Stimulated activated CD4-positive, alpha-beta T cell treated with anti-CD3 and anti-CD28 coated beads, TNF-alpha, amount 100 ng/mL, for 48 hours (primary cell): ENCODE measurements at regions not wholly inside any gene's neighbourhood (a gene's known extent, or its start where the extent isn't known, plus 50 kb on each side); places are given as distances from the start of the nearest gene placed in this dataset.

Experiments
- DNase-seq, 3 donors: peaks; one replicate each; pipeline ENCODE4 v3.0.0-alpha.2; 2020; ENCODE audit warnings: low read depth in 3 of 3

DNA sequence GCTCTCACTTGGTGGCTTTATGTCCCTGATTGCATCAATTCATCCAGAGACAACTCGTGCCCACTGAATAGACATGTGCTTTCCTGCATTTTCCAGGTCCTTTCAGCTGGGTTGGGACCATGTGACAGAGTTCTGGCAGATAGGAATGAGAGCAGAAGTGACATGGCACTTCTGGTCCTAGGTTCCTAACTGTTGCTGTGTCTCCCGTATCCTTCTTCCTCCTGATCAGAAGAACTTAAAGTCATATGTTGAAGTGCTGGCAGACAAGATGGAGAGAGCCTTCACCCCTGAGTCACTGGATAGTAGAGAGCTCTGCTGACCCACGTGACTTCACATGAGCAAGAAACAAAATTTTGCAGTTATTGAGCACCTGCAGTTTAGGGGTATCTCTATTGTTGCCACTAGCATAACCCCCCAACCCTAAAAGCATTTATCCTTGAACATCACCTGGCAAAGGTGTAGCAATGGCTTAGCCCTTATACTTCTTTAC, 80.0 kb downstream of the NREP start:
- DNase-seq, result no peak

DNA sequence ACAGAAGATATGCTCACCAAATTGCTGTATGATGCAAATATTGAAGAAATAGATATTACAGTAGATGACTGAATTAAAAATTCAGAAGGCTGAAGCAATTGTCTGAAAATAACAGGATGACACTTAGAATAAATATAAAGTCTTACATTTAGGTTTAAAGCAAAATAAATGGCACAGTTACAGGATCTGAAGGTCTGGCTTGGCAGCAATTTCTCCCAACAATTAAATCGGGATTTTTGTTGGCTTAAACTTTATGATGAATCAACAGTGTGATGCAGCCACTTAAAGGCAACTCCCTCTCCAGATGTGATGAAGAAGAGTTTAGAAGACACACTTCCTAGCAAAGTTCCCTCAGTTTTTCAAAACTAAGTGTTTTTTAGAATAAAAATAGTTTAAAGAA, 80.5 kb downstream of the NREP start:
- no peak for DNase-seq

DNA sequence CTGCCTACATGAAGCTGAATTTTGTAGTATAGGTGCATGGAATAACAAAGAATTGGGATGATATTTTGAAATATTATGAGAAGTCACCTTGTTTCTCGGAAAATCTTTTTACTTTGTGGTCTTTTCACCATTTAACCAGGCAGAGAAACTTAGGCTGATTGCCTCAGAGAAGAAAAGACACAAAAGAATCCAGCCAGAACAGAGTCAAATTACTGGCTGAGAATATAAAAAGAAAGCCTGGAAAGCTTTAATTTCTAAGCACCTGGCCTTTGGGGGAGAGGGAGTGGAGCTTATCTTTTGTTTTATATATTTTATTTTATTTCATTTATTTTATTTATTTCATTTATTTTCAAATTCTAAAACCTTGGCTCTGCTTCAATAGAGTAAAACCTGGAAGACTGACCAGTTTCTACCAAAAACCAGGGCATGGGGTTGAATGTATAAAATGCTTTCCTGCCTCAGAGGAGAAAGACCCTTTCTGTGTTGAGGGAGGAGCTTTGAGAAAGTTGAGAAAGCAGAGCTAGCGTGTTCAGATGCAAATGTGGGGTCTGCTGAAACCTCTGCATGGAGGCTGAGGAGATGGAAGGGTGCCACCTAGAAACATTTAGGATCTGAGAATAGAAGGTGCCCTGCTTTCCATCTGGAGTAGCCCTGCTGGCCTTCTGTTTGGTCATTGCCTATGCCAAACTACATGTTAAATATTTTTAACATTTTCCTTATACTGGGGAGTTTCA, 81.6 kb downstream of the NREP start:
- no peak for DNase-seq

DNA sequence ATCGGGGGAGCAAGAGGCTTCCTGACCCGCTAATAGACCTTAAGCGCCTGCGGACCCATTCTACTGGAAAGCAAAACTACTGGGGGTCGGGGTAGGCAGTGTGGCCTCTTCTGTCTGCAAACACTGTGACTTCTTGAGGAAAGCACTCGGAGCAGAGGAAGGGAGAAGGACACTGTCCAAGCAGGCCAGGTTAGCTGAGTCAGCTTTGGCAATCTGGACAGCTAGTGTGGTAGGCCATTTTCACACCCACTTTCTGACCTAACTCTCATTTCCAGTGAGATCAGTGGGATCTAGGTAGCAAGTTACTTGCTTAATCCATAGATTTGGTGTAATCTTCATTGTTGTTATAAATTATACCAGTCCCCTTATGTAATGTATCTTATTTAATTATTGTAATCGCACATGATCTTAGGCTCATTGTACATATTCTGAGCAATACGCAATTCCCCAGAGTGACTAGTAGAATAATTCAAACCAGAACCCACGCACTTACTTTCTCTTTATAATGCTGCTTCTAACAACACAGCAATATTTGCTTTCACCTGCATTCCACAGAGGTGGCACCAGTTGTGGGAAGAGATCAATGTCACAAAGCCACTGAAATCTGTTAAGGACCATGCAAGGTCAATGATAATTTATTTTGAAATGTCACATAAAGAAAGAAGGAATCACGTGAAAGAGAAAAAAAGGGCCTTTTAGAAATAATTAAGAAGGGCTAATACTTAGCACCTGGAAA, 82.9 kb downstream of the NREP start:
- DNase-seq, result no peak

DNA sequence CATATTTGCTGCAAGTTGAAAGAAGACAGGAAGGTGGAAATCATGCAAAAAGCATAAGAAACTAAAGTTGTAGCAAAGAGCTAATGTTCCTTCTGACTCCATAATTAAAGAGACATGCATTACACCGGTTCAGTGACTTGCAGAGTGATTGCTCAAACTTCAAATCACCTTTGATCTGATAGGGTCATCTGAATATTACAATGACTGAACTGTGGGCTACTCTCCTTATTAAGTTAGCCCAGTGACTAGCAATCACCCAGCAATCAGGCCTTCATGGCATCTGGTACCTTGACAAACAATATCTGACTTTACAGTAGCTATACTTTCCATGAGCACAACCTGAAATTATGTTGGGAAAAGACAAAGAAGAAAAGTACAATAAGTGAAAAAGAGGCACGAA, 84.9 kb downstream of the NREP start:
- DNase-seq, result no peak

DNA sequence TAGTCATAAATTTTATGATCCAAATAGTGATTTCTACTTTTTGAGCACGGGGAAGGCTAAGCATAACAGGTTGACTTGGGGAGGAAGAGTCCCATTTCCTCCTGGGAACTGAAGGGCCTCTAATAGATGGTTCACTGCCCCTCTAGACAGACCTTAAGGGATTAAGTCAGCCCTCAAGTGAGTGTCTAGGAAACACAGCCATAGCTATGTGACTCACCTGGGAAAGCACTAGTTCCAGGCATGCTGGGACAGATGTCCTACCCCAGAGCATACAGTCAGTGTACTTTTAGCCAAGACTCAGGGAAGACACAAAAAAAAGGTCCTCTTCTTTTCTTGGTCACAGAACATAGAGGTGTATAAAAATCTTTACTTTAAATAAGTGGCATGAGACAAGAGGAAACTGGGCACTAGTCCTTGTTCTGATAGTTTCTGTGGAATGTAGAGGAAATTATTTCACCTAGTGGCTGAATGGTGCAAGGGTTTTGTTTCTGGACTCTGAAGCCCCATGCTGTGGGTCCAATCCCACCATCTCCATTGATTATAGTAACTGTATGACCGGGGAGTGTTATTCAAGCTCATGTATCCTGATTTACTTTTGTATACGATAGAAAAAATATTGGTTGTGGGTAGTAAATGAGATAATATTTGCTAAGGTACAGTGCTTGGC, 86.0 kb downstream of the NREP start:
- DNase-seq, result no peak

DNA sequence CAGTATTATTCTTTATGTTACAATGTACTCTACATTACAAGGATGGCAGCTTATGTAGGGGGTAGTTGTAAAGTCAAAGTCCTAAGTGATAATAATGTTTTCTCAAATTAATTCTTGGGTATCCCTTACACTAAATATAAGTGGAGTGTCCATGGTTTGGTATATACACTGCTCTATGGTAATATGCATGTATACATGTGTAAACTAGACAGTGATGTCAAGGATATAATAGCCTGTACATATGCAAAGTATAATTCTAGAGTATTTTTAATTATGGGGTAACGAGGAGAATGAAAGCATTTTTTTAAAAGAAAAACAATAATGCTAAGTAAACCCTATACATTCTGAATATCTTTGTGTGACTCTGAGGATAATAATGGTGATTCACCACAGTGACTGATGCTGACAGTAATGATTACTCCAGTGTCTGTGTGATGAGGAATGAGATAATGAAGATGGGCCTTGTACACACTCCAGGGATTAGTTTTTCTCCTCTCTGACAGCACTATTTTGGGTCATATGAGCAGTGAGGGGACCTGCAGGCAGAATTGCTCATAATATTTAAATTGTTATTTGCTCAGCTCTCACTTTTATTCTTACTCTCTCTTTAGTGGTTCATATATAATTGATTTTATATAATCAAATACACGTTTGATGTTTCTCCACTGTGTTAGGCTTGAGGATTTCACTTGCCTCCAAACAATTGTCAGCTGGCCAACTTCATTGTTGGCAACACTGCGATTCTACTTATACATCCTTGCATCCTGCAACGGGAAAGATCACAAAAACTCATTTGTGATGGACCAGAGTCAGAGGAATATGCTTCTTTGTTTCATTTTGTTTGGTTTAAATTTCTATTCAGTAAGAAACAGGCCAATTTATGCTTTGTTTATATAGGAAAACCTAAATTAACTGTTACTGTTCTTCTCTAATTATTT, 88.2 kb downstream of the NREP start:
- DNase-seq, result no peak

DNA sequence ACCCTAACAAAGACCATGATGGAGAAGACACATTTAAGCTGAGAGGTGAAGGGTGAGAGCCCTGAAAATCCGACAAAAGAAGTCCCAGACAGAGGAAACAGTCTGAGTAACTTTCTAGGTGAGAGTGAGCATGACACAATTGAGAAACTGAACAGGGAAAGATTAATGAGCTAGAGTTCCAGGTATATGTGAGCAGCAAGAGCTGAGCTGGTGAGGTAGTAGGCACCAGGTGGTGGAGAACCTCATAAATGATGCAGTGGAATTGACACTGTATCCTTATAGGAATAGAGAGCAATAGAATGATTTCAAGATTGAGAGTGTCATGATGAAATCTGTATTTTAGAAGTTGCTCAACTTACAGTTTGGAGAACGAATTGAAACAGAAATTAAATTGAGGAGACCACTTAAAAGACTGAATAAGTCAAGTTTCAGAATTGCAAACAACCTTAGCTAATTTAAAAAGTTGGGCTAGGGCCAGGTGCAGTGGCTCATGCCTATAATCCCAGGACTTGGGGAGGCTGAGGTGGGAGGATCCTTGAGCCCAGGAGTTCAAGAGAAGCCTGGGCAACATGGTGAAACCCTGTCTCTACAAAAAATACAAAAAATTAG, 89.8 kb downstream of the NREP start:
- DNase-seq, result no peak

DNA sequence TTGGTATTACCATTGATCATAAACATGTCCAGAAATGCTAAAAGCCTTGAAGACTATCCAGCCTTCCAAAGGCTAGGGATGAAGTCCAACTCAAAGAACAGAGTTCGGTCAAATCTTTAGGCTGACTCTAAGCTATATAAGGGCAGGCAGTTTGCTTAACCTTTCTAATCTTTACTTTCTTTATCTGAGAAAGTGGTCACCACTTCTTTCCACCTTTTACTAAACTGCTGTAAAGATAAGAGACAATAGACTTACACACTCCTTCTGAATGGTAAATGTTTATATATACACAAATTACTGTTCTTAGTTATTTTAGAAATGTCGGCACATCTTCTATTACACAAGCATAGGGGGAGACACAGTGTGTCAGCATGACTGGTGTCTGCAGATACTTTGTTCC, 100.4 kb downstream of the NREP start:
- no peak for DNase-seq

DNA sequence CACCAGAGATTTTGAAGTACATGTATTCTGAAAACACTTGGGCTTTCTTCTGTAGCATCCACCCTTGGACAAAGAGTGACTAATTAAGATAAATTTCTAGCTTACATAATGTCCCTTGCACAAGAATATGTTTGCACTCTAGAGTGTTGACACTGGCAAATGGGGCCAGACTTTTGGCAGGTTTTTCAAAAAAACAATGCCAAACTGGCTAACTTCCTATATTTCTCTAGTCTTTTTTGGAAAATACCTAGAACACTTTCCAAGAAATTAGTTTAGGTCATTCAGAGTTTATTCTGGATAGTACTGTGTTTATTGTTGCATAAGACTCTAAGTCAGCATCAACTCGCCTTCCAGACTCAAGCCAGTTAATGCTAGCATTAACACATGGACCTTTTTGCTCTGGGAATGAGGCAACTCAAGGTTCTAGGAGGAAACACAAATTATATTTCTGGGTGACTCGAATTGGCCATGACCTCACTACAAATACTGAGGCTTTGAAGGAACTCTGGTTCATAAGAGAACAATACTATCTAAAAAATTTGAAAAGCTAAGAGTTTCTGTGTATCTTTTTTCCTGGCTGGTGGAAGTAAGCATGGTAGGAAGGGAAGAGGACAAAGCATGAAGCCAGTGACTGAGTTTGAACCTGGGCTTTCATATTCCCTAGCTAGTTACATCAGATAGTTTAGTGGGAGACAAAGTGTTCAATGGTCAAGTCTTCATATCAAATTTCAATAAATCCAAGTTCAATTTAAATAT, 101.6 kb downstream of the NREP start:
- no peak for DNase-seq

DNA sequence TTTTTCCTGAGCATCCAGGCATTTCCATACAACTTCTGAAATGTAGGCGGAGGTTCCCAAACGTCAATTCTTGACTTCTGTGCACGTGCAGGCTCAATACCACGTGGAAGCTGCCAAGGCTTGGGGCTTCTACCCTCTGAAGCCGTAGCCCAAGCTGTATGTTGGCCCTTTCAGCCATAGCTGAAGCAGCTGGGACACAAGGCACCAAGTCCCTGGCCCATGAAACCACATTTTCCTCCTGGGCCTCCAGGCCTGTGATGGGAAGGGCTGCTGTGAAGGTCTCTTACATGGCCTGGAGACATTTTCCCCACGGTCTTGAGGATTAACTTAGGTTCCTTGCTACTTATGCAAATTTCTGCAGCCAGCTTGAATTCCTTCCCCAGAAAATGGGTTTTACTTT, 103.6 kb downstream of the NREP start:
- DNase-seq, result no peak

DNA sequence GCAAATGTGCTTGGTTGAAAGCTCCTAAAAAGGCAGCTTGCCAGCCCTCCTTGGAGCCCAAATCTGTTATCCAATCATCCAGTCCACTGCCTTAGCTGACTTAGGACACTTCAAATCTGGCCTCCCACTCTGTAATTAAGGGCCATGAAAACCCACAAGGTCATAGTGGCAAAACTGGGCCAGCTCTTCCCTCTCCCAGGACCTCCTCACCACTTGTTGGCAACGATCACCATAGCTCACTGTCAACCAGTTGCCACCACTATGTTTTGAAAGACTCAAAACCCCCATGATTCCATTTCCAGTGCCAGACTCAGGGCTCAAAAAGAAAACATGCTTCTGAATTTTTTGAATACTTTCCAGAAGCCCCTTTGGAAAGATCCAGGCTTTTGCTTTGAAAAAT, 107.5 kb downstream of the NREP start:
- no peak for DNase-seq

DNA sequence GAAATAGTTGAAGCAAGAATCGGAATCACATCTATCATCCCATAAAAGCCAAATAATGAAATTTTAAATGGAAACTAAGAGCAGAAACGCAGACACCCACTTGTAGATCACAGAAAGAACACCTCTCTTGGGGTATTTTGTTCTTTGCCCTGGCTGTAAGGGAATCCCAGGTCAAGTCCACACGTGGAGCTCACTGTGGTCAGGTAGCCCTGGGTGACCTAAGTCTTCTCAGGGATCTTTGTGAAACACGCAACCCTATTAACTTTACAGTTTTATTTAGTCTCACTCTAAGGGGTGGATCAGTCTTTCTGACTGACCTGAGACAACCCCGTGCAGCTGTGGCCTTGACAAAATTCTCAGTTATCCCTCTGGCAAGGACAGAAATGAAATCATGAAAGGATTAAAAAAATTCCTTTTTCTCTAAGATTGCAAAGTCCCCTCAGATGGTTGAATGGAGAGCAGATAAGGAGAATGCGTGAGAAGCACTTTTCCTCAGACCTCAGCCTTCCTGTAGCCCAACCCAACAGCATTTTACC, 111.6 kb downstream of the NREP start:
- DNase-seq, result no peak

DNA sequence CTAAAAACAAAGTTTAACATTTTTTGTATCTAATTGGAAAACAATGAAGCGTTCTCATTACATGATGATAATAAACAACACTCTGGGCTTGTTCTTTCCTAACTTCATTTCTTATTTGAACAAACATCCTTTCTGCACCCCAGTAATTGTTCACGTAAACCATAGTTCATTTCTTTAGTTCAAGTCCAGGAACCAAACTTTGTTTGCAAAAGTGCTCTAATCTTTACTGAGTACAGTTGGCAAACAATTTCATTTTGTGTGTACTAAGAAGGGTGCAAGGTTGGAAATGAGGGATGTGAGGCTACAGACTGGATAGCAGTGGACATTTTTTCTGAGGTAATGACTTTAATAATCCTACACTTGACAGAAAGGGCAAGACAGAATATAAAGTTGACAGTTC, 113.5 kb downstream of the NREP start:
- no peak for DNase-seq

DNA sequence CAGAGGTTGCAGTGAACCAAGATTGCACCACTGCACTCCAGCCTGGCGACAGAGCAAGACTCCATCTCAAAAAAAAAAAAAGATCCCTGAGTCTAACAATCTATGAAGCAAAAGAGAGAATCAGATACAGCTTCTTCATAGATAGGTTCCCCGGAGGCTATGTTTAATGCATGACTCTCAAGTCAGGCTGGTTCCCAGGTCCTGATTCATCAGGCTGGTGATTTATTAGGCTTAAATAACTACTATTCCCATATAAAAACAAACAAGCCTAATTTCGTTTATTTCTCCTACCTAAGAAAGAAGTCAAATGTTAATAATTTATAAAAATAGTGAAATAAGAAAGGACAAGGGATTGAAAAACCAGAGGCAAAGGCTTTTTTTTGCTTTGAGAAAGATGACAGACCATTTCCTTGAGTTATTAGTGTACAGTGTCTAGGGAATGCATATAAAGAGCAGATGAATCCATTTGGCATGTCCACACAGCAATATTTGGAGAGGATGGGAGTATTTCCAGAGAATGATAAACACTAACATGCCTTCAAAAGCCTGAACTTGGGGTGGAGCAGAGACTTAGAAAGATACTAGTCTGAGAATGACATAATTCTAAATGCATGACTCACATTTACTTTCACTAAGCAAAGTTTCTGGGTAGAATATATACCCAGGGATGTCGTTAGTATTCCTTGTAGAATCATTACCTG, 115.3 kb downstream of the NREP start:
- no peak for DNase-seq

DNA sequence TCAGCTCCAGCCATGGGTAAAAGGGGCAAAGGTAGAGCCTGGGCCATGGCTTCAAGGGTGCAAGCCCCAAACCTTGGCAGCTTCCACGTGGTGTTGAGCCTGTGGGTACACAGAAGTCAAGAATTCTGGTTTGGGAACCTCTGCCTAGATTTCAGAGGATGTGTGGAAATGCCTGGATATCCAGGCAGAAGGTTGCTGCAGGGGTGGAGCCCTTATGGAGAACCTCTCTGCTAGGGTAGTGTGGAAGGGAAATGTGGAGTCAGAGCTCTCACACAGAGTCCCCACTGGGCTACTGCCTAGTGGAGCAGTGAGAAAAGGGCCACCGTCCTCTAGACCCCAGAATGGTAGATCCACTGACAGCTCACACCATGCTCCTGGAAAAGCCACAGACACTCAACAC, 117.1 kb downstream of the NREP start:
- no peak for DNase-seq

DNA sequence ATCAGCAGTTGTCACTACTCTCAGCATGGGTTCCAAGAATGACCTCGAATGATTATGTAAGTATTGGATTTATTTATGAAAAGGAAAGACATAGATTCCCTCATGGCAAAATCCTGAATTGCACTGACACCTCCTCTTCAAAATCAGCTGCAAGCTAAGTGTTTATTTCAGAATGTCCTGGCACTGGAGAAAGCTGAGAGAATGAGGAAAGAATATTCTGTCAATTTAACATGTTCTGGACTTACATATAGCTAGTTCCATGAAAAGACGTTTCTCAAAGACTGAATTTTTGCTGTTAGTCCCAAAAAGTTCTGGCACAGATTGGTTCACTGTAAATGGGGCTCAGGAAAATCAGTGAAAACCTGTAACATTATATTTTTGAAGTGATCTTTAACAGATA, 120.3 kb downstream of the NREP start:
- no peak for DNase-seq

DNA sequence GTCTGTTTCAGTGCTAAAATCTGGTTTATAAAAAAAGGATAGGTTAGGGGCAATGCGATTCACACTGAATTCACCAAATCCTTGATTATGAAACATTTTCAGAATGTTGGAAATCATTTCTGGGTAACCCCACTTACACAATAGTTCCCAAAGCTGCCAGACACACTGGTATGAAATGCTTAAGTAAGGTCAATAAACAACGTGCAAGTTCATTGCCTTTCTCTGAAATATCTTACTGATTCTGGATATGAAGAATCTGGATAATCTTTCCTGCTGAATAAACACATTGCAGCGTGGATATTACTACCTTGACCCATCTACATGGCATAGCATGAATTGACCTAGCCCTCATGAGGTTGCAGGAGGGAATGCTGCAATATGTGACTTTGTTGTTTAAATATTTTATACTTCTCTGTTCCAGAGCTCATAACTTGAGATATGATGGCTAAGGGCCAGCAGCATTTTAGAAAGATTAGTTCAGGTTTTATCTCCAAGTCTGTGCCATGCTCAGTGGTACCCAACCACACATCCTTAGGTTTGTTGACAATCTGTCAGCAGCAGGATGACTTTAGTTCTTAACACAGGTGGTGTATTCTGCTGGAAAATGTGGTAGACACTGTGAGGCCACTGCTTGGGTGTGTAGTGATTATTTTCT, 121.0 kb downstream of the NREP start:
- no peak for DNase-seq
